GM12878 (cell line): ENCODE measurements at regions not wholly inside any gene's neighbourhood (a gene's known extent, or its start where the extent isn't known, plus 50 kb on each side); places are given as distances from the start of the nearest gene placed in this dataset.

Experiments used
- ATAC-seq: fragments of 200-7000 bp; cut with Tn5 transposase; 3 replicates; pipeline ENCODE4 v1.9.1; 2020; ENCODE audit warnings: mild to moderate bottlenecking, moderate library complexity
- BruUV-seq: library from RNA; stranded (reverse); fragments of 400-500 nt; replicated peaks from 2 replicates; lab custom pipeline; 2021; lab: Mats Ljungman, UMichigan
- CTCF ChIA-PET: fragments of 300-600 bp; sonication (Branson Sonifier 250); formaldehyde crosslinking; extraction: SDS; loops from one replicate; lab custom pipeline; 2021; ENCODE audit warnings: inconsistent platforms; lab: Yijun Ruan, JAX
- POLR2A ChIA-PET: fragments of 350-600 bp; formaldehyde crosslinking; extraction: SDS; loops from one replicate; lab custom pipeline; 2021; ENCODE audit warnings: inconsistent platforms; lab: Charles Lee
- RAD21 ChIA-PET: fragments of 300-600 bp; sonication (Branson Sonifier 250); formaldehyde crosslinking; loops from one replicate; lab custom pipeline; 2023; ENCODE audit warnings: antibody characterized with exemption; ENCODE audit not compliant: unreplicated experiment; lab: Charles Lee
- SMC1A ChIA-PET: fragments of 300-600 bp; sonication (Branson Sonifier 250); formaldehyde crosslinking; loops from one replicate; lab custom pipeline; 2023; ENCODE audit not compliant: unreplicated experiment, uncharacterized antibody; lab: Charles Lee
- DNase-seq: peaks from one replicate; pipeline ENCODE4 v3.0.0-alpha.2; 2011; ENCODE audit warnings: low read depth, low spot score
- FAIRE-seq: peaks from 3 replicates; lab custom pipeline; 2011; peaks lifted over from hg19 to GRCh38; lab: Jason Lieb, UNC
- H2AFZ ChIP-seq: 2 replicates; pipeline ENCODE4 v1.6.0; 2011; ENCODE audit warnings: low read depth, low read length, control low read depth; ENCODE audit not compliant: control insufficient read depth
- H3K27ac ChIP-seq: 2 replicates; pipeline ENCODE4 v1.5.1; 2011; ENCODE audit warnings: control low read depth; ENCODE audit not compliant: control insufficient read depth, insufficient read depth
- H3K27me3 ChIP-seq, 2 experiments: replicated peaks in 1 of 2; 2 replicates each; pipeline versions ENCODE4 v1.6.0 to v1.6.1; 2011; ENCODE audit warnings: low read length in 1 of 2; ENCODE audit not compliant: control insufficient read depth in 2 of 2, insufficient read depth in 2 of 2
- H3K36me3 ChIP-seq, 2 experiments: 2 replicates each; pipeline ENCODE4 v1.5.1; 2011; ENCODE audit warnings: low read length in 1 of 2; ENCODE audit not compliant: control insufficient read depth in 2 of 2, insufficient read depth in 2 of 2
- H3K4me1 ChIP-seq: 2 replicates; pipeline ENCODE4 v1.6.1; 2011; ENCODE audit warnings: mild to moderate bottlenecking, low read length, moderate library complexity, mixed read lengths; ENCODE audit not compliant: control insufficient read depth, insufficient read depth
- H3K4me2 ChIP-seq: 2 replicates; pipeline ENCODE4 v1.6.0; 2011; ENCODE audit warnings: control low read depth; ENCODE audit not compliant: control insufficient read depth, insufficient read depth
- H3K4me3 ChIP-seq: fragments of 200-600 bp; sonication (generic); 2 replicates; pipeline ENCODE4 v1.5.1; 2016
- H3K79me2 ChIP-seq: 2 replicates; pipeline ENCODE4 v1.6.0; 2011; ENCODE audit warnings: low read length; ENCODE audit not compliant: control insufficient read depth, insufficient read depth
- H3K9ac ChIP-seq: 2 replicates; pipeline ENCODE4 v1.8.0; 2011; ENCODE audit warnings: low read length, control low read depth, mixed read lengths; ENCODE audit not compliant: control insufficient read depth, insufficient read depth
- H3K9me3 ChIP-seq: replicated peaks from 3 replicates; pipeline ENCODE4 v1.5.1; 2011; ENCODE audit warnings: mild to moderate bottlenecking, low read length; ENCODE audit not compliant: control insufficient read depth, insufficient read depth
- H4K20me1 ChIP-seq: 2 replicates; pipeline ENCODE4 v1.6.0; 2011; ENCODE audit not compliant: control insufficient read depth, insufficient read depth
- BMI1 ChIP-seq: fragments of 450-650 bp; IDR thresholded peaks from 2 replicates; pipeline ENCODE4 v1.6.1; 2016; ENCODE audit warnings: mild to moderate bottlenecking, moderate library complexity, borderline replicate concordance
- CBFB ChIP-seq: IDR thresholded peaks from 2 replicates; pipeline ENCODE4 v1.6.1; 2016; ENCODE audit warnings: antibody characterized with exemption, low read depth
- IKZF1 ChIP-seq: fragments of 450-650 bp; conservative IDR thresholded peaks from 2 replicates; pipeline ENCODE4 v1.6.1; 2017; ENCODE audit warnings: antibody characterized with exemption, mild to moderate bottlenecking
- MYB ChIP-seq: fragments of 150-350 bp; IDR thresholded peaks from 2 replicates; pipeline ENCODE4 v1.6.1; 2014; ENCODE audit warnings: mild to moderate bottlenecking, low read depth, low read length, borderline replicate concordance
- POU2F2 ChIP-seq: IDR thresholded peaks from 3 replicates; pipeline ENCODE4 v1.6.1; 2011; ENCODE audit warnings: low read depth, mild to moderate bottlenecking, low read length, borderline replicate concordance
- RAD21 ChIP-seq: IDR thresholded peaks from 2 replicates; pipeline ENCODE4 v1.6.1; 2011; ENCODE audit warnings: mild to moderate bottlenecking, low read depth, low read length, moderate library complexity; ENCODE audit not compliant: insufficient read depth
- RELB ChIP-seq: fragments of 450-650 bp; IDR thresholded peaks from 2 replicates; pipeline ENCODE4 v1.6.1; 2017; ENCODE audit warnings: low read depth, mild to moderate bottlenecking, moderate library complexity
- SIN3A ChIP-seq: IDR thresholded peaks from 2 replicates; pipeline ENCODE4 v1.6.1; 2012; ENCODE audit warnings: low read depth, low read length, improper control_type of control experiment
- SUZ12 ChIP-seq: fragments of 200-600 bp; sonication (generic); IDR thresholded peaks from one replicate; pipeline ENCODE4 v1.6.1; 2018; ENCODE audit warnings: antibody characterized with exemption, mild to moderate bottlenecking; ENCODE audit not compliant: unreplicated experiment
- TARDBP ChIP-seq: IDR thresholded peaks from 2 replicates; pipeline ENCODE4 v1.6.1; 2016; ENCODE audit warnings: borderline replicate concordance
- ZNF207 ChIP-seq: fragments of 450-650 bp; IDR thresholded peaks from 2 replicates; pipeline ENCODE4 v1.6.1; 2014; ENCODE audit warnings: antibody characterized with exemption, mild to moderate bottlenecking, borderline replicate concordance
- WGBS: methylation state at CpG from one replicate; pipeline ENCODE4 v1.1.6; 2016; ENCODE audit warnings: low lambda C conversion rate; ENCODE audit not compliant: insufficient replicate concordance, insufficient coverage; ENCODE audit errors: missing lambda C conversion rate; 5-methylcytosine and 5-hydroxymethylcytosine counted together
- in situ Hi-C: fragments of 300-500 bp; cut with MboI; formaldehyde crosslinking; loops from 9 replicates; pipeline ENCODE4 v1.14.3; 2018; ENCODE audit warnings: mixed read lengths
- intact Hi-C: fragments of 100-400 bp; cut with micrococcal nuclease; formaldehyde crosslinking; loops from one replicate; pipeline ENCODE4 v1.14.2; 2022; ENCODE audit not compliant: unreplicated experiment
- TF ChIP-seq, protein P1 (sequence below): fragments of 450-650 bp; IDR thresholded peaks from 2 replicates; pipeline ENCODE4 v1.6.1; 2014; ENCODE audit warnings: mild to moderate bottlenecking
- TF ChIP-seq, protein P2 (sequence below): IDR thresholded peaks from 2 replicates; pipeline ENCODE4 v1.6.1; 2012; ENCODE audit warnings: low read depth, low read length, improper control_type of control experiment

GRCh38 chr13:34623331-34623730 is 318.7 kb upstream of the NBEA start:
- FAIRE-seq (no peak), ATAC-seq (no peak), DNase-seq (no peak)
- in situ Hi-C loops = no loop called here
- Histone ChIP-seq H3K9ac (no peak overlapping the region), H3K9me3 (no peaks in the 10 kb centered on the region; the same call in 2 of the 3 replicates), H4K20me1 (no peaks in the 10 kb centered on the region), H3K4me3 (no peak overlapping the region), H3K36me3 (no peaks in the 10 kb centered on the region), H2AFZ (no peak overlapping the region), H3K27ac (no peak overlapping the region), H3K4me1 (no peaks in the 10 kb centered on the region), H3K27me3 (no peaks in the 10 kb centered on the region), H3K79me2 (no peaks in the 10 kb centered on the region), H3K4me2 (no peak overlapping the region)
- POLR2A ChIA-PET = no interaction called here
- RAD21 ChIA-PET = no interaction called here
- CTCF ChIA-PET = interaction anchor here (0.6 to 0.7 kb wide), 2 partner anchors 474 to 1737 kb away, joined by 3 to 4 read pairs; no protein-coding TSS in a partner anchor
- BruUV-seq = no TSS peak
- WGBS = 25% methylated on average over 4 of the region's 4 CpGs
- TF ChIP-seq, protein P1, sequence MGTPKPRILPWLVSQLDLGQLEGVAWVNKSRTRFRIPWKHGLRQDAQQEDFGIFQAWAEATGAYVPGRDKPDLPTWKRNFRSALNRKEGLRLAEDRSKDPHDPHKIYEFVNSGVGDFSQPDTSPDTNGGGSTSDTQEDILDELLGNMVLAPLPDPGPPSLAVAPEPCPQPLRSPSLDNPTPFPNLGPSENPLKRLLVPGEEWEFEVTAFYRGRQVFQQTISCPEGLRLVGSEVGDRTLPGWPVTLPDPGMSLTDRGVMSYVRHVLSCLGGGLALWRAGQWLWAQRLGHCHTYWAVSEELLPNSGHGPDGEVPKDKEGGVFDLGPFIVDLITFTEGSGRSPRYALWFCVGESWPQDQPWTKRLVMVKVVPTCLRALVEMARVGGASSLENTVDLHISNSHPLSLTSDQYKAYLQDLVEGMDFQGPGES = no peak
- TF ChIP-seq RELB (no peak), SIN3A (no peak), BMI1 (no peak), SUZ12 (no peak), TARDBP (no peak), IKZF1 (no peak), MYB (no peak), RAD21 (no peak), CBFB (no peak), ZNF207 (no peak), POU2F2 (no peak)
- TF ChIP-seq, protein P2, sequence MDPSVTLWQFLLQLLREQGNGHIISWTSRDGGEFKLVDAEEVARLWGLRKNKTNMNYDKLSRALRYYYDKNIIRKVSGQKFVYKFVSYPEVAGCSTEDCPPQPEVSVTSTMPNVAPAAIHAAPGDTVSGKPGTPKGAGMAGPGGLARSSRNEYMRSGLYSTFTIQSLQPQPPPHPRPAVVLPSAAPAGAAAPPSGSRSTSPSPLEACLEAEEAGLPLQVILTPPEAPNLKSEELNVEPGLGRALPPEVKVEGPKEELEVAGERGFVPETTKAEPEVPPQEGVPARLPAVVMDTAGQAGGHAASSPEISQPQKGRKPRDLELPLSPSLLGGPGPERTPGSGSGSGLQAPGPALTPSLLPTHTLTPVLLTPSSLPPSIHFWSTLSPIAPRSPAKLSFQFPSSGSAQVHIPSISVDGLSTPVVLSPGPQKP = no peak
- SMC1A ChIA-PET = no interaction called here
- intact Hi-C loops = no loop called here
